OCI-LY3 (cell line): ENCODE measurements at regions not wholly inside any gene's neighbourhood (a gene's known extent, or its start where the extent isn't known, plus 50 kb on each side); places are given as distances from the start of the nearest gene placed in this dataset.

ENCODE experiments used
- H2AFZ ChIP-seq: fragments of 200-600, 300-600 bp; shearing (Covaris generic); 2 replicates; pipeline ENCODE4 v1.6.0; 2014; ENCODE audit warnings: antibody characterized with exemption, low read depth, low read length
- H3K27ac ChIP-seq: fragments of 200-600, 300-600 bp; sonication (generic); 2 replicates; pipeline ENCODE4 v1.5.1; 2014; ENCODE audit warnings: mild to moderate bottlenecking, low read length, moderate library complexity, mixed read lengths
- H3K27me3 ChIP-seq: fragments of 200-600, 300-600 bp; sonication (generic); 2 replicates; pipeline ENCODE4 v1.6.1; 2014; ENCODE audit warnings: low read depth, low read length, mixed read lengths
- H3K36me3 ChIP-seq: fragments of 200-600, 300-600 bp; sonication (generic); replicated peaks from 2 replicates; pipeline ENCODE3; 2014; ENCODE audit warnings: low read depth, low read length, mixed read lengths
- H3K4me1 ChIP-seq: fragments of 300-600, 200-600 bp; sonication (generic); 2 replicates; pipeline ENCODE4 v1.6.1; 2014; ENCODE audit warnings: low read length, mixed read lengths
- H3K4me2 ChIP-seq: fragments of 200-600, 300-600 bp; sonication (generic); 2 replicates; pipeline ENCODE4 v1.6.1; 2014; ENCODE audit warnings: low read length, mixed read lengths
- H3K4me3 ChIP-seq: fragments of 300-600, 200-600 bp; sonication (generic); 2 replicates; pipeline ENCODE4 v1.5.1; 2014; ENCODE audit warnings: antibody characterized with exemption, mild to moderate bottlenecking, low read length, moderate library complexity
- H3K79me2 ChIP-seq: fragments of 300-600, 200-600 bp; shearing (Covaris generic); 2 replicates; pipeline ENCODE4 v1.6.1; 2014; ENCODE audit warnings: mild to moderate bottlenecking, low read length, mixed read lengths
- H3K9ac ChIP-seq: fragments of 300-600, 200-600 bp; shearing (Covaris generic); 2 replicates; pipeline ENCODE4 v1.6.0; 2014; ENCODE audit warnings: mild to moderate bottlenecking, low read length, moderate library complexity
- H3K9me3 ChIP-seq: fragments of 200-600, 300-600 bp; shearing (Covaris generic); 2 replicates; pipeline ENCODE4 v1.6.1; 2014; ENCODE audit warnings: low read length, mixed read lengths; ENCODE audit not compliant: insufficient read depth
- H4K20me1 ChIP-seq: fragments of 200-600, 300-600 bp; sonication (generic); 2 replicates; pipeline ENCODE4 v1.6.1; 2016; ENCODE audit warnings: low read length, mixed read lengths; ENCODE audit not compliant: insufficient read depth
- EZH2phosphoT487 ChIP-seq: fragments of 200-600 bp; shearing (Covaris generic); IDR thresholded peaks from 2 replicates; pipeline ENCODE4 v1.6.1; 2018; ENCODE audit warnings: antibody characterized with exemption, mixed run types, low read depth
- TF ChIP-seq, protein P1 (sequence below): fragments of 200-600, 300-600 bp; sonication (generic); IDR thresholded peaks from 2 replicates; pipeline ENCODE4 v1.5.1; 2014; ENCODE audit warnings: antibody characterized with exemption, low read length, low read depth

DNA sequence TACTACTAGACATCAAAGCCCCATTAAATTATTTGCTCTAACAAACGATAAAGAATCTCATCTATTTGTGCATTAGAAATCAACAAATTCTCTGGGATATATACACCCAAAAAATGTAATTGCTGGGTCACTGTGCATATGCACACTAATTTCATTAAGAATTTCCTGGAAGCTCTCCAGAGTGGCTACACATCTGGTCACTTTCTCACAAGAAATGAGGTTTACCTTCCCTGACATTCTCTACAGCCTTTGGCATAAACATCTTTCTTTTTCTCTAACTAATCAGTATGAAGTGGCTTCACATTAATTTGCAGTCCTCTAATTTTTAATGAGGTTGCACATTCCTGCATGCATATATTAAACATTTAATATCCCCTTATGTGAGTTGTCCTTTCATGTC, 150.8 kb upstream of the ANO5 start:
- Histone ChIP-seq H4K20me1 (no peaks in the 10 kb centered on the region), H3K9ac (no peak overlapping the region), H3K36me3 (no peaks in the 10 kb centered on the region), H3K9me3 (no peaks in the 10 kb centered on the region), H3K27me3 (no peaks in the 10 kb centered on the region), H3K27ac (no peak overlapping the region), H3K4me1 (no peaks in the 10 kb centered on the region), H3K79me2 (no peaks in the 10 kb centered on the region), H2AFZ (no peak overlapping the region), H3K4me2 (no peak overlapping the region), H3K4me3 (no peak overlapping the region)
- no peak for TF ChIP-seq EZH2phosphoT487
- TF ChIP-seq, protein P1, sequence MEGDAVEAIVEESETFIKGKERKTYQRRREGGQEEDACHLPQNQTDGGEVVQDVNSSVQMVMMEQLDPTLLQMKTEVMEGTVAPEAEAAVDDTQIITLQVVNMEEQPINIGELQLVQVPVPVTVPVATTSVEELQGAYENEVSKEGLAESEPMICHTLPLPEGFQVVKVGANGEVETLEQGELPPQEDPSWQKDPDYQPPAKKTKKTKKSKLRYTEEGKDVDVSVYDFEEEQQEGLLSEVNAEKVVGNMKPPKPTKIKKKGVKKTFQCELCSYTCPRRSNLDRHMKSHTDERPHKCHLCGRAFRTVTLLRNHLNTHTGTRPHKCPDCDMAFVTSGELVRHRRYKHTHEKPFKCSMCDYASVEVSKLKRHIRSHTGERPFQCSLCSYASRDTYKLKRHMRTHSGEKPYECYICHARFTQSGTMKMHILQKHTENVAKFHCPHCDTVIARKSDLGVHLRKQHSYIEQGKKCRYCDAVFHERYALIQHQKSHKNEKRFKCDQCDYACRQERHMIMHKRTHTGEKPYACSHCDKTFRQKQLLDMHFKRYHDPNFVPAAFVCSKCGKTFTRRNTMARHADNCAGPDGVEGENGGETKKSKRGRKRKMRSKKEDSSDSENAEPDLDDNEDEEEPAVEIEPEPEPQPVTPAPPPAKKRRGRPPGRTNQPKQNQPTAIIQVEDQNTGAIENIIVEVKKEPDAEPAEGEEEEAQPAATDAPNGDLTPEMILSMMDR, result no peak

DNA sequence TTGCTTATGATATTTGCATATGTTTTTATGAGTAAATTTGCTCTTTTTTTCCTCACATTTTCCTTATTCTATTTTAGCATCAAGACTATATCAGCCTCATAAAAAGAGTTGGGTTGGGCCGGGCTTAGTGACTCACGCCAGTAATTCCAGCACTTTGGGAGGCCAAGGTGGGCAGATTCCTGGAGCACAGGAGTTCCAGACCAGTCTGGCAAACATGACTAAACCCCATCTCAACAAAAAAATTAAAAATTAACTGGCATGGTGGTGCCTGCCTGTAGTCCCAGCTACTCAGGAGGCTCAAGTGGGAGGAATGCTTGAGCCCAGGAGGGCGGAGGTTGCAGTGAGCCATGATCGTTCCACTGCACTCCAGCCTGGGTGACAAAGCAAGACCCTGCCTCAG, 148.8 kb upstream of the ANO5 start:
- TF ChIP-seq EZH2phosphoT487, result no peak
- TF ChIP-seq, protein P1, result no peak
- H3K4me2 ChIP-seq, result no peak overlapping the region
- no peaks in the 10 kb centered on the region for H3K27me3 ChIP-seq
- H3K9ac ChIP-seq, result no peak overlapping the region
- no peaks in the 10 kb centered on the region for H3K36me3 ChIP-seq
- H2AFZ ChIP-seq, result no peak overlapping the region
- no peaks in the 10 kb centered on the region for H3K9me3 ChIP-seq
- H4K20me1 ChIP-seq, result no peaks in the 10 kb centered on the region
- no peak overlapping the region for H3K27ac ChIP-seq
- H3K79me2 ChIP-seq, result no peaks in the 10 kb centered on the region
- no peaks in the 10 kb centered on the region for H3K4me1 ChIP-seq
- H3K4me3 ChIP-seq, result no peak overlapping the region

DNA sequence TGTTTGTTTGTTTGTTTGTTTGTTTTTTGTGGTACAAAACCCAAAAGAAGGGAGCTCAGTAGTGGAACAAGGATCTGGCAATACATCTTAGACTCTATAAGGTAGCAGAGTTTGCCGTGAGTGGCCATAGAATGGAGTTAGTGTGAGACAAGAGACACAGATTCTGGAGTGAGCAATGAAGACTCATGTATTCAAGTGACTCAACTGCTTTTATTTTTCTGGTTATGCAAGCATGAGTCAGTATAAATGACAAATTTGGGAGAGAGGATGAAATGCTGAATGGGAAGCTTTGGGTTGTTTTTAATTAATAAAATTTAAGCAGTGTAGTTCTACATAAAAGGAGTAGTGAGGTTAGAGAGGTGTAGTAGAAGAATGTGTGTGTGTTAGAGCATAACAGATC, 143.6 kb upstream of the ANO5 start:
- no peaks in the 10 kb centered on the region for H3K9me3 ChIP-seq
- no peaks in the 10 kb centered on the region for H3K36me3 ChIP-seq
- no peaks in the 10 kb centered on the region for H4K20me1 ChIP-seq
- no peak for TF ChIP-seq EZH2phosphoT487
- TF ChIP-seq, protein P1, result no peak
- H3K4me1 ChIP-seq, result no peaks in the 10 kb centered on the region
- H3K27me3 ChIP-seq, result no peaks in the 10 kb centered on the region
- H3K27ac ChIP-seq, result no peak overlapping the region
- H3K4me3 ChIP-seq, result no peak overlapping the region
- H3K79me2 ChIP-seq, result no peaks in the 10 kb centered on the region
- no peak overlapping the region for H3K9ac ChIP-seq
- no peak overlapping the region for H3K4me2 ChIP-seq
- H2AFZ ChIP-seq, result no peak overlapping the region

DNA sequence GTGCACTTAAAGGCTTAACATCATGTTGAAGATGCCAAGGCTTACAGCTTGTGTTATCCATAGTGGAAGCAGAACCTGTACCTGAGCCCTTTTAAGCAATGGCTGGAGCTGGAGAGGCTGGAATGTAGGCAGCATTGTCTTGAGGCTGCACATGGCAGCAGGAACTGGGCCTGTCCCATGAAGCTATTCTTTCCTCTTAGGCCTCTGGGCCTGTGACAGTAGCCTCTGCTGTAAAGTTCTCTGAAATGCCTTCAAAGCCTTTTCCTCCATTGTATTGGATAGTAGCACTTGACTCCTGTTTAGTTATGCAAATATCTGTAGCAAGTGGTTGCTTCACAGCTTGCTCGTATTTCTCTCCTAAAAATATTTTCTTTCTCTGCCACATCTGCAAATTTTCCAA, 127.4 kb upstream of the ANO5 start:
- no peak overlapping the region for H3K27ac ChIP-seq
- no peak overlapping the region for H3K4me2 ChIP-seq
- no peaks in the 10 kb centered on the region for H3K9me3 ChIP-seq
- no peak overlapping the region for H2AFZ ChIP-seq
- H3K27me3 ChIP-seq, result no peaks in the 10 kb centered on the region
- H3K9ac ChIP-seq, result no peak overlapping the region
- TF ChIP-seq, protein P1, result no peak
- TF ChIP-seq EZH2phosphoT487, result no peak
- no peaks in the 10 kb centered on the region for H3K4me1 ChIP-seq
- H3K79me2 ChIP-seq, result no peaks in the 10 kb centered on the region
- H3K36me3 ChIP-seq, result no peaks in the 10 kb centered on the region
- H3K4me3 ChIP-seq, result no peak overlapping the region
- H4K20me1 ChIP-seq, result no peaks in the 10 kb centered on the region
